Panc1 (cell line): ENCODE measurements at regions not wholly inside any gene's neighbourhood (a gene's known extent, or its start where the extent isn't known, plus 50 kb on each side); places are given as distances from the start of the nearest gene placed in this dataset.

Experiments used
- ATAC-seq: fragments of 200-7000 bp; cut with Tn5 transposase; 2 replicates; pipeline ENCODE4 v1.9.1; 2020; ENCODE audit warnings: mild to moderate bottlenecking, moderate library complexity
- BruUV-seq: library from RNA; stranded (reverse); fragments of 400-500 nt; replicated peaks from 2 replicates; lab custom pipeline; 2021; lab: Mats Ljungman, UMichigan
- CTCF ChIA-PET: fragments of 300-600 bp; sonication (Branson Sonifier 250); formaldehyde crosslinking; loops from one replicate; lab custom pipeline; 2022; ENCODE audit warnings: antibody characterized with exemption; lab: Charles Lee
- POLR2A ChIA-PET: fragments of 300-600 bp; sonication (Branson Sonifier 250); formaldehyde crosslinking; loops from one replicate; lab custom pipeline; 2022; ENCODE audit warnings: antibody characterized with exemption; lab: Charles Lee
- DNase-seq: peaks from one replicate; pipeline ENCODE4 v3.0.0-alpha.2; 2010; ENCODE audit warnings: low read depth, low spot score
- H3K27ac ChIP-seq: 2 replicates; pipeline ENCODE4 v1.5.1; 2011; ENCODE audit warnings: mild to moderate bottlenecking, low read length, inconsistent platforms
- H3K27me3 ChIP-seq: fragments of 200-500 bp; sonication (Bioruptor generic); 2 replicates; pipeline ENCODE4 v1.6.0; 2014; ENCODE audit warnings: low read length, inconsistent platforms; ENCODE audit not compliant: control insufficient read depth, insufficient read depth
- H3K36me3 ChIP-seq: fragments of 200-500 bp; sonication (Bioruptor generic); 2 replicates; pipeline ENCODE4 v1.5.1; 2014; ENCODE audit warnings: inconsistent platforms, mild to moderate bottlenecking, low read length, moderate library complexity; ENCODE audit not compliant: control insufficient read depth, insufficient read depth
- H3K4me1 ChIP-seq: 2 replicates; pipeline ENCODE4 v1.5.1; 2011; ENCODE audit warnings: inconsistent platforms, mild to moderate bottlenecking, low read length, moderate library complexity; ENCODE audit not compliant: control insufficient read depth, insufficient read depth
- H3K4me3 ChIP-seq, 2 experiments: 2 replicates each; pipeline ENCODE4 v1.5.1; 2011 to 2012; ENCODE audit warnings: low read depth in 2 of 2, low read length in 2 of 2, mild to moderate bottlenecking in 2 of 2, inconsistent platforms in 1 of 2, moderate library complexity in 1 of 2
- H3K9me3 ChIP-seq: fragments of 200-500 bp; sonication (Bioruptor generic); 2 replicates; pipeline ENCODE4 v1.5.1; 2014; ENCODE audit warnings: low read depth, mild to moderate bottlenecking, inconsistent platforms, low read length, moderate library complexity; ENCODE audit not compliant: control insufficient read depth, insufficient read depth
- POLR2AphosphoS5 ChIP-seq: IDR thresholded peaks from 2 replicates; pipeline ENCODE4 v1.6.1; 2012; ENCODE audit warnings: mild to moderate bottlenecking, low read depth, low read length, moderate library complexity
- SIN3A ChIP-seq: IDR thresholded peaks from 2 replicates; pipeline ENCODE4 v1.6.1; 2012; ENCODE audit warnings: low read depth, mild to moderate bottlenecking, low read length, moderate library complexity, borderline replicate concordance; ENCODE audit not compliant: insufficient read depth
- TCF7L2 ChIP-seq: IDR thresholded peaks from 2 replicates; pipeline ENCODE4 v1.6.1; 2011; ENCODE audit warnings: mild to moderate bottlenecking, low read depth, low read length, inconsistent platforms
- in situ Hi-C: cut with HindIII; loops from 2 replicates; pipeline ENCODE4 v1.10.0; 2016; ENCODE audit warnings: low sequenced_read_pairs, low pct_unique_long_range_greater_than_20kb
- intact Hi-C: fragments of 100-400 bp; cut with micrococcal nuclease; formaldehyde crosslinking; loops from one replicate; pipeline ENCODE4 v1.10.0; 2022; ENCODE audit not compliant: unreplicated experiment
- TF ChIP-seq, protein P1 (sequence below), 2 experiments: IDR thresholded peaks; 2 replicates each; pipeline ENCODE4 v1.6.1; 2011 to 2012; ENCODE audit warnings: low read depth in 2 of 2, control low read depth in 1 of 2, low read length in 1 of 2, mild to moderate bottlenecking in 1 of 2, moderate library complexity in 1 of 2; ENCODE audit not compliant: insufficient read depth in 1 of 2
- TF ChIP-seq, protein P2 (sequence below): fragments of 450-650 bp; IDR thresholded peaks from 2 replicates; pipeline ENCODE4 v1.5.1; 2017; ENCODE audit warnings: mild to moderate bottlenecking

DNA sequence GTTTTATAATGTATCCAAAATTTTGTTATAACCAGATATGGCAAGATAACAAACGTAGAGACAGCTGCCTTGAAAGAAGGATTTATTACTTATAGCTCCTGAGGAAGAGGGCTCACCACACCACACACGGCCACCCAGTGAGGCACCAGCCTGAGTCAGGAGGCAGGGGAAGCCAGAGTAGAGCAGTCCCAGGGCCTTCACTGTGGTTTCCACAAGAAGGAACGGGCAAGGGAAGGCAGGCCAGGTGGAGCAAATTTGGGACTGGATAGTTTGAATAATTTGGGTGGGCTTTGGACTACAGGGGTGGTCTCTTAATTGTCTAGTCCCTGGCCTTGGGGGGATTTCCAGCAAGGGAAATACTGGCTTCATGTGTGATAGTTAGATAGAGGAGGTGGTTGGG is 72.5 kb downstream of the RRAGC start:
- intact Hi-C loops (no loop called here), in situ Hi-C loops (no loop called here)
- POLR2A ChIA-PET, result no interaction called here
- no peaks in the 10 kb centered on the region for H3K4me1 ChIP-seq
- TF ChIP-seq, protein P1, sequence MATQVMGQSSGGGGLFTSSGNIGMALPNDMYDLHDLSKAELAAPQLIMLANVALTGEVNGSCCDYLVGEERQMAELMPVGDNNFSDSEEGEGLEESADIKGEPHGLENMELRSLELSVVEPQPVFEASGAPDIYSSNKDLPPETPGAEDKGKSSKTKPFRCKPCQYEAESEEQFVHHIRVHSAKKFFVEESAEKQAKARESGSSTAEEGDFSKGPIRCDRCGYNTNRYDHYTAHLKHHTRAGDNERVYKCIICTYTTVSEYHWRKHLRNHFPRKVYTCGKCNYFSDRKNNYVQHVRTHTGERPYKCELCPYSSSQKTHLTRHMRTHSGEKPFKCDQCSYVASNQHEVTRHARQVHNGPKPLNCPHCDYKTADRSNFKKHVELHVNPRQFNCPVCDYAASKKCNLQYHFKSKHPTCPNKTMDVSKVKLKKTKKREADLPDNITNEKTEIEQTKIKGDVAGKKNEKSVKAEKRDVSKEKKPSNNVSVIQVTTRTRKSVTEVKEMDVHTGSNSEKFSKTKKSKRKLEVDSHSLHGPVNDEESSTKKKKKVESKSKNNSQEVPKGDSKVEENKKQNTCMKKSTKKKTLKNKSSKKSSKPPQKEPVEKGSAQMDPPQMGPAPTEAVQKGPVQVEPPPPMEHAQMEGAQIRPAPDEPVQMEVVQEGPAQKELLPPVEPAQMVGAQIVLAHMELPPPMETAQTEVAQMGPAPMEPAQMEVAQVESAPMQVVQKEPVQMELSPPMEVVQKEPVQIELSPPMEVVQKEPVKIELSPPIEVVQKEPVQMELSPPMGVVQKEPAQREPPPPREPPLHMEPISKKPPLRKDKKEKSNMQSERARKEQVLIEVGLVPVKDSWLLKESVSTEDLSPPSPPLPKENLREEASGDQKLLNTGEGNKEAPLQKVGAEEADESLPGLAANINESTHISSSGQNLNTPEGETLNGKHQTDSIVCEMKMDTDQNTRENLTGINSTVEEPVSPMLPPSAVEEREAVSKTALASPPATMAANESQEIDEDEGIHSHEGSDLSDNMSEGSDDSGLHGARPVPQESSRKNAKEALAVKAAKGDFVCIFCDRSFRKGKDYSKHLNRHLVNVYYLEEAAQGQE (IDR thresholded peaks at IDR 0.05; ENCODE audit: insufficient read depth in 1 of 2, low read depth in 2 of 2, low read length in 1 of 2), result no peak
- TF ChIP-seq TCF7L2 (no peak), POLR2AphosphoS5 (no peak), SIN3A (no peak)
- TF ChIP-seq, protein P2, sequence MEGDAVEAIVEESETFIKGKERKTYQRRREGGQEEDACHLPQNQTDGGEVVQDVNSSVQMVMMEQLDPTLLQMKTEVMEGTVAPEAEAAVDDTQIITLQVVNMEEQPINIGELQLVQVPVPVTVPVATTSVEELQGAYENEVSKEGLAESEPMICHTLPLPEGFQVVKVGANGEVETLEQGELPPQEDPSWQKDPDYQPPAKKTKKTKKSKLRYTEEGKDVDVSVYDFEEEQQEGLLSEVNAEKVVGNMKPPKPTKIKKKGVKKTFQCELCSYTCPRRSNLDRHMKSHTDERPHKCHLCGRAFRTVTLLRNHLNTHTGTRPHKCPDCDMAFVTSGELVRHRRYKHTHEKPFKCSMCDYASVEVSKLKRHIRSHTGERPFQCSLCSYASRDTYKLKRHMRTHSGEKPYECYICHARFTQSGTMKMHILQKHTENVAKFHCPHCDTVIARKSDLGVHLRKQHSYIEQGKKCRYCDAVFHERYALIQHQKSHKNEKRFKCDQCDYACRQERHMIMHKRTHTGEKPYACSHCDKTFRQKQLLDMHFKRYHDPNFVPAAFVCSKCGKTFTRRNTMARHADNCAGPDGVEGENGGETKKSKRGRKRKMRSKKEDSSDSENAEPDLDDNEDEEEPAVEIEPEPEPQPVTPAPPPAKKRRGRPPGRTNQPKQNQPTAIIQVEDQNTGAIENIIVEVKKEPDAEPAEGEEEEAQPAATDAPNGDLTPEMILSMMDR, result no peak
- no peak overlapping the region for H3K27ac ChIP-seq
- peaks cover 35% of the 10 kb centered on the region for H3K27me3 ChIP-seq
- no peak overlapping the region for H3K4me3 ChIP-seq
- DNase-seq, result no peak
- ATAC-seq, result no peak
- no TSS peak for BruUV-seq
- CTCF ChIA-PET, result no interaction called here
- no peaks in the 10 kb centered on the region for H3K9me3 ChIP-seq
- H3K36me3 ChIP-seq, result no peaks in the 10 kb centered on the region

DNA sequence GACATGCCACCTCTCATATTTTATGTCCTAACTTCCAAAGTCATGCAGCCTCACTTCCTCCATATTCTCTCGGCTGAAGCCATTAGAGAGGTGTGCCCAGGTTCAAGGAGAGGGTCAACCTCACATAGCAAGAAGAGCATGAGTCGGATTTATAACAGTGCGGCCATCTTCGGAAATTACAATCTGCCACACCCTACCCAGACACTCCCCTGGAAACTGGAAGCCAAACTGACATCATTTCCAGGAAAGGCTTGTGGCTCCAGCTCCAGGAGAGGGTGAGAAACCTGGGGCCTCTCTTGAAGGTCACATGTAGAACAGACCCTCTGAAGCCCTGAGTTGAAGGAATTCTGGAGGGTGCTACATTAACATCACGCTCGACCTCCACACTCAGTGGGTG is 73.5 kb downstream of the RRAGC start:
- TF ChIP-seq, protein P2, result no peak
- TF ChIP-seq SIN3A (no peak), TCF7L2 (no peak)
- Histone ChIP-seq H3K36me3 (no peaks in the 10 kb centered on the region), H3K9me3 (no peaks in the 10 kb centered on the region), H3K4me1 (no peaks in the 10 kb centered on the region), H3K4me3 (no peak overlapping the region), H3K27me3 (peaks cover 35% of the 10 kb centered on the region), H3K27ac (no peak overlapping the region)
- DNase-seq, result no peak
- ChIA-PET POLR2A (no interaction called here), CTCF (no interaction called here)
- in situ Hi-C loops (no loop called here), intact Hi-C loops (no loop called here)
- no TSS peak for BruUV-seq
- ATAC-seq, result no peak
